Neural cell (in vitro differentiated cells): ENCODE measurements at regions not wholly inside any gene's neighbourhood (a gene's known extent, or its start where the extent isn't known, plus 50 kb on each side); places are given as distances from the start of the nearest gene placed in this dataset.

Experiments
- H2AFZ ChIP-seq: fragments of 200-600, 300-800 bp; sonication (generic), shearing (Covaris generic); 2 replicates; pipeline ENCODE4 v1.6.0; 2014; ENCODE audit warnings: low read depth, mild to moderate bottlenecking, antibody characterized with exemption, low read length, moderate library complexity
- H3F3A ChIP-seq: fragments of 200-600 bp; shearing (Covaris generic); 2 replicates; pipeline ENCODE4 v1.6.1; 2016; ENCODE audit warnings: mild to moderate bottlenecking, moderate library complexity, mixed read lengths, antibody characterized with exemption, low read length; ENCODE audit not compliant: insufficient read depth, poor library complexity, severe bottlenecking
- H3K27ac ChIP-seq: fragments of 200-600, 300-800 bp; sonication (generic), shearing (Covaris generic); 2 replicates; pipeline ENCODE4 v1.5.1; 2014; ENCODE audit warnings: mild to moderate bottlenecking, low read length, moderate library complexity
- H3K27me3 ChIP-seq: fragments of 300-800, 200-600 bp; sonication (generic), shearing (Covaris generic); 2 replicates; pipeline ENCODE4 v1.6.0; 2014; ENCODE audit warnings: mild to moderate bottlenecking, low read depth, low read length, moderate library complexity; ENCODE audit not compliant: insufficient read depth
- H3K36me3 ChIP-seq: fragments of 300-800, 200-600 bp; sonication (generic), shearing (Covaris generic); 2 replicates; pipeline ENCODE4 v1.5.1; 2014; ENCODE audit warnings: mild to moderate bottlenecking, antibody characterized with exemption, low read length, moderate library complexity; ENCODE audit not compliant: insufficient read depth
- H3K4me2 ChIP-seq: fragments of 300-800, 200-600 bp; sonication (generic), shearing (Covaris generic); 2 replicates; pipeline ENCODE4 v1.6.0; 2014; ENCODE audit warnings: mild to moderate bottlenecking, low read length
- H3K4me3 ChIP-seq: fragments of 300-800, 200-600 bp; sonication (generic), shearing (Covaris generic); 2 replicates; pipeline ENCODE4 v1.5.1; 2014; ENCODE audit warnings: mild to moderate bottlenecking, low read length, moderate library complexity
- H3K79me2 ChIP-seq: fragments of 200-600 bp; shearing (Covaris generic); replicated peaks from 2 replicates; pipeline ENCODE4 v1.6.0; 2014; ENCODE audit warnings: mild to moderate bottlenecking, low read length, moderate library complexity; ENCODE audit not compliant: insufficient read depth
- H3K9ac ChIP-seq: fragments of 300-800, 200-600 bp; sonication (generic), shearing (Covaris generic); 2 replicates; pipeline ENCODE4 v1.6.1; 2016; ENCODE audit warnings: mild to moderate bottlenecking, low read length, mixed read lengths
- H3K9me2 ChIP-seq: fragments of 200-600 bp; shearing (Covaris generic); 2 replicates; pipeline ENCODE4 v1.6.1; 2016; ENCODE audit warnings: mild to moderate bottlenecking, low read length, mixed read lengths; ENCODE audit not compliant: insufficient read depth
- H3K9me3 ChIP-seq: fragments of 200-600, 300-800 bp; sonication (generic), shearing (Covaris generic); 2 replicates; pipeline ENCODE4 v1.6.1; 2016; ENCODE audit warnings: mild to moderate bottlenecking, mixed run types, low read length, moderate library complexity, mixed read lengths
- H4K20me1 ChIP-seq: fragments of 200-600 bp; shearing (Covaris generic); 2 replicates; pipeline ENCODE4 v1.6.1; 2016; ENCODE audit warnings: mild to moderate bottlenecking, mixed run types; ENCODE audit not compliant: insufficient read depth
- EP300 ChIP-seq: fragments of 450-650 bp; conservative IDR thresholded peaks from 2 replicates; pipeline ENCODE4 v1.6.1; 2014; ENCODE audit warnings: antibody characterized with exemption, mild to moderate bottlenecking, moderate library complexity; ENCODE audit not compliant: poor library complexity, severe bottlenecking
- EZH2 ChIP-seq: fragments of 200-600, 300-800 bp; shearing (Covaris generic), sonication (generic); IDR thresholded peaks from 2 replicates; pipeline ENCODE4 v1.6.1; 2014; ENCODE audit warnings: antibody characterized with exemption, low read length, borderline replicate concordance, mild to moderate bottlenecking; ENCODE audit not compliant: insufficient read depth, poor library complexity, severe bottlenecking
- MXI1 ChIP-seq: fragments of 450-650 bp; conservative IDR thresholded peaks from 2 replicates; pipeline ENCODE4 v1.6.1; 2014; ENCODE audit warnings: antibody characterized with exemption, mild to moderate bottlenecking; ENCODE audit not compliant: poor library complexity, severe bottlenecking
- POLR2AphosphoS5 ChIP-seq: IDR thresholded peaks from 2 replicates; pipeline ENCODE4 v1.6.1; 2012
- REST ChIP-seq: IDR thresholded peaks from 2 replicates; pipeline ENCODE4 v1.6.1; 2012; ENCODE audit warnings: borderline replicate concordance
- SMC3 ChIP-seq: fragments of 450-650 bp; conservative IDR thresholded peaks from 2 replicates; pipeline ENCODE4 v1.6.1; 2014; ENCODE audit warnings: antibody characterized with exemption, mild to moderate bottlenecking, moderate library complexity; ENCODE audit not compliant: poor library complexity
- TAF1 ChIP-seq: IDR thresholded peaks from 2 replicates; pipeline ENCODE4 v1.6.1; 2012; ENCODE audit warnings: low read depth

- Histone ChIP-seq H3K4me3 (peak overlapping the region; percentile 13), H3K9ac (no peak overlapping the region), H3K27me3 (no peaks in the 10 kb centered on the region), H3K9me3 (no peaks in the 10 kb centered on the region), H3F3A (no peaks in the 10 kb centered on the region), H4K20me1 (no peaks in the 10 kb centered on the region), H3K4me2 (no peak overlapping the region), H3K27ac (no peak overlapping the region), H2AFZ (no peak overlapping the region), H3K36me3 (no peaks in the 10 kb centered on the region), H3K79me2 (no peaks in the 10 kb centered on the region), H3K9me2 (no peaks in the 10 kb centered on the region)
- TF ChIP-seq EZH2 (no peak), SMC3 (no peak), EP300 (no peak)
These were observed 86.2 kb upstream of the FAM169A start for GRCh38 chr5:74952406-74952805.

- Histone ChIP-seq H3K9me2 (no peaks in the 10 kb centered on the region), H3K4me2 (no peak overlapping the region), H4K20me1 (no peaks in the 10 kb centered on the region), H2AFZ (no peak overlapping the region), H3K36me3 (no peaks in the 10 kb centered on the region), H3K27me3 (no peaks in the 10 kb centered on the region), H3K27ac (no peak overlapping the region), H3K4me3 (peak overlapping the region; percentile 13), H3K9me3 (no peaks in the 10 kb centered on the region), H3F3A (no peaks in the 10 kb centered on the region), H3K9ac (no peak overlapping the region), H3K79me2 (no peaks in the 10 kb centered on the region)
- TF ChIP-seq POLR2AphosphoS5 = no peak
- peak; percentile 38 for TF ChIP-seq EP300
These were observed 85.7 kb upstream of the FAM169A start for GRCh38 chr5:74951865-74952264.

- Histone ChIP-seq H3K4me3 (no peak overlapping the region), H3K9ac (no peak overlapping the region), H4K20me1 (no peaks in the 10 kb centered on the region), H2AFZ (no peak overlapping the region), H3K9me2 (no peaks in the 10 kb centered on the region), H3K27ac (no peak overlapping the region), H3K36me3 (no peaks in the 10 kb centered on the region), H3K79me2 (no peaks in the 10 kb centered on the region), H3F3A (no peaks in the 10 kb centered on the region), H3K9me3 (no peaks in the 10 kb centered on the region), H3K27me3 (no peaks in the 10 kb centered on the region), H3K4me2 (no peak overlapping the region)
- TF ChIP-seq TAF1 (no peak), MXI1 (no peak), EP300 (no peak), SMC3 (no peak), POLR2AphosphoS5 (no peak), REST (no peak)
These were observed 84.8 kb upstream of the FAM169A start for GRCh38 chr5:74950836-74951515.
